ENCODE measurements at regions not wholly inside any gene's neighbourhood (a gene's known extent, or its start where the extent isn't known, plus 50 kb on each side); places are given as distances from the start of the nearest gene placed in this dataset.

DNA sequence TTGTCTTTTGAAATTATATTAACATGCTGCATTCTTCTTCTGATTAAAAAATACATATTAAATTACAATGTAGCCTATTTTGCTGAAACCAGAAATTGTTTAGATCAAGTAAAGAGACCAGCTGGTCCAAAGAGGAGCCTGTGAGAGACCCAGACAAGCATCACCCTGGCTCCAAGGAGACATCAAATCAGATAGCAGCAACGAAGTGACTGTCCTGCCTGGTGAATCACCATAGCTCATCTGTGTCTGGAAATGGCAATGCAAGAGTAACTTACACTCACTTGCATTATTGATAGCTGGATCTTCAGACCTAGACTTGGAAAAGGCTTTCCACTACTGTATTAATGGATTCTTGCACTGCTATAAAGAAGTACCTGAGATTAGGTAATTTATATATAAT lies 169.1 kb downstream of the KCTD12 start (continued):
- TF ChIP-seq, protein P1, sequence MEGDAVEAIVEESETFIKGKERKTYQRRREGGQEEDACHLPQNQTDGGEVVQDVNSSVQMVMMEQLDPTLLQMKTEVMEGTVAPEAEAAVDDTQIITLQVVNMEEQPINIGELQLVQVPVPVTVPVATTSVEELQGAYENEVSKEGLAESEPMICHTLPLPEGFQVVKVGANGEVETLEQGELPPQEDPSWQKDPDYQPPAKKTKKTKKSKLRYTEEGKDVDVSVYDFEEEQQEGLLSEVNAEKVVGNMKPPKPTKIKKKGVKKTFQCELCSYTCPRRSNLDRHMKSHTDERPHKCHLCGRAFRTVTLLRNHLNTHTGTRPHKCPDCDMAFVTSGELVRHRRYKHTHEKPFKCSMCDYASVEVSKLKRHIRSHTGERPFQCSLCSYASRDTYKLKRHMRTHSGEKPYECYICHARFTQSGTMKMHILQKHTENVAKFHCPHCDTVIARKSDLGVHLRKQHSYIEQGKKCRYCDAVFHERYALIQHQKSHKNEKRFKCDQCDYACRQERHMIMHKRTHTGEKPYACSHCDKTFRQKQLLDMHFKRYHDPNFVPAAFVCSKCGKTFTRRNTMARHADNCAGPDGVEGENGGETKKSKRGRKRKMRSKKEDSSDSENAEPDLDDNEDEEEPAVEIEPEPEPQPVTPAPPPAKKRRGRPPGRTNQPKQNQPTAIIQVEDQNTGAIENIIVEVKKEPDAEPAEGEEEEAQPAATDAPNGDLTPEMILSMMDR (IDR thresholded peaks at IDR 0.05): no peak
- no peak for TF ChIP-seq FOXM1 (IDR thresholded peaks at IDR 0.05; ENCODE audit: low read depth)
- TF ChIP-seq CHD2 (IDR thresholded peaks at IDR 0.05; ENCODE audit: low read length, partially characterized antibody): no peak
- TF ChIP-seq, protein P2, sequence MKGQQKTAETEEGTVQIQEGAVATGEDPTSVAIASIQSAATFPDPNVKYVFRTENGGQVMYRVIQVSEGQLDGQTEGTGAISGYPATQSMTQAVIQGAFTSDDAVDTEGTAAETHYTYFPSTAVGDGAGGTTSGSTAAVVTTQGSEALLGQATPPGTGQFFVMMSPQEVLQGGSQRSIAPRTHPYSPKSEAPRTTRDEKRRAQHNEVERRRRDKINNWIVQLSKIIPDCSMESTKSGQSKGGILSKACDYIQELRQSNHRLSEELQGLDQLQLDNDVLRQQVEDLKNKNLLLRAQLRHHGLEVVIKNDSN (IDR thresholded peaks at IDR 0.05; ENCODE audit: borderline replicate concordance, low read depth): no peak
- TF ChIP-seq POLR2AphosphoS5 (IDR thresholded peaks at IDR 0.05; ENCODE audit: low read depth, low read length): no peak
- TF ChIP-seq JUND (IDR thresholded peaks at IDR 0.05): peak; percentile 50
- TF ChIP-seq GABPA (IDR thresholded peaks at IDR 0.05; ENCODE audit: low read depth): no peak
- TF ChIP-seq EZH2phosphoT487 (IDR thresholded peaks at IDR 0.05; ENCODE audit: borderline replicate concordance, low read depth): no peak
- TF ChIP-seq RAD21 (IDR thresholded peaks at IDR 0.05; ENCODE audit: low read length): no peak
- TF ChIP-seq USF2 (IDR thresholded peaks at IDR 0.05; ENCODE audit: borderline replicate concordance, low read depth, low read length): no peak
- peak; percentile 62; the same call in 1 of the 2 replicates for TF ChIP-seq FOSL2 (IDR thresholded peaks at IDR 0.05; ENCODE audit: borderline replicate concordance, low read depth)
- TF ChIP-seq YY1 (IDR thresholded peaks at IDR 0.05; ENCODE audit: low read depth): no peak
- TF ChIP-seq TAF1 (IDR thresholded peaks at IDR 0.05; ENCODE audit: borderline replicate concordance, low read depth, low read length): no peak
- TF ChIP-seq RCOR1 (IDR thresholded peaks at IDR 0.05; ENCODE audit: low read length): no peak
- TF ChIP-seq NFIC (IDR thresholded peaks at IDR 0.05; ENCODE audit: borderline replicate concordance): peak; percentile 25; the same call in 1 of the 2 replicates
- TF ChIP-seq PBX3 (IDR thresholded peaks at IDR 0.05): peak; percentile 72
- TF ChIP-seq MEF2A (IDR thresholded peaks at IDR 0.05; ENCODE audit: borderline replicate concordance, low read depth): no peak
- TF ChIP-seq SMC3 (IDR thresholded peaks at IDR 0.05; ENCODE audit: low read depth, low read length): no peak
- TF ChIP-seq RXRA (IDR thresholded peaks at IDR 0.05; ENCODE audit: borderline replicate concordance, low read depth): no peak
- no peak for TF ChIP-seq IRF3 (IDR thresholded peaks at IDR 0.05; ENCODE audit: low read depth, low read length)
